Gastroesophageal sphincter (tissue), 4 donors: ENCODE measurements at regions not wholly inside any gene's neighbourhood (a gene's known extent, or its start where the extent isn't known, plus 50 kb on each side); places are given as distances from the start of the nearest gene placed in this dataset.

Source experiments
- ATAC-seq: fragments of 150-250 bp; one replicate; pipeline ENCODE4 v1.9.1; 2016; ENCODE audit warnings: mild to moderate bottlenecking, moderate library complexity
- H3K27ac ChIP-seq, 4 donors: fragments of 200-600 bp; sonication (generic) in 3 of 4; 1 replicate in 3 of 4; 2 replicates in 1 of 4; pipeline ENCODE4 v1.5.1; 2016 to 2019
- H3K27me3 ChIP-seq: fragments of 200-600 bp; sonication (generic); one replicate; pipeline ENCODE4 v1.5.1; 2019
- H3K36me3 ChIP-seq, 2 donors: fragments of 200-600 bp; sonication (generic); one replicate each; pipeline ENCODE4 v1.5.1; 2019; ENCODE audit warnings: control low read depth in 1 of 2
- H3K4me1 ChIP-seq, 3 donors: fragments of 200-600 bp; sonication (generic); 1 replicate in 2 of 3; 2 replicates in 1 of 3; pipeline ENCODE4 v1.5.1; 2016 to 2019; ENCODE audit warnings: control low read depth in 2 of 3
- H3K4me3 ChIP-seq, 2 donors: fragments of 200-600 bp; sonication (generic); one replicate each; pipeline ENCODE4 v1.5.1; 2019; ENCODE audit warnings: mild to moderate bottlenecking in 1 of 2, moderate library complexity in 1 of 2
- H3K9me3 ChIP-seq, 3 donors: fragments of 200-600 bp; sonication (generic); one replicate each; pipeline ENCODE4 v1.5.1; 2017 to 2019; ENCODE audit warnings: control low read depth in 2 of 3
- CTCF ChIP-seq, 4 experiments: fragments of 200-600 bp in 2 of 4; fragments of 450-650 bp in 2 of 4; sonication (generic) in 1 of 4; IDR thresholded peaks; one replicate each; pipeline ENCODE4 v1.5.1; 2017 to 2019; ENCODE audit warnings: antibody characterized with exemption in 4 of 4, mild to moderate bottlenecking in 2 of 4, moderate library complexity in 2 of 4
- EP300 ChIP-seq: sonication (generic); formaldehyde crosslinking; IDR thresholded peaks from one replicate; pipeline ENCODE4 v1.6.1; 2017; ENCODE audit warnings: antibody characterized with exemption, mild to moderate bottlenecking
- POLR2A ChIP-seq, 2 donors: fragments of 450-650 bp; IDR thresholded peaks; one replicate each; pipeline ENCODE4 v1.6.1; 2017; ENCODE audit warnings: antibody characterized with exemption in 2 of 2, mild to moderate bottlenecking in 2 of 2, moderate library complexity in 1 of 2
- POLR2AphosphoS5 ChIP-seq: sonication (generic); formaldehyde crosslinking; IDR thresholded peaks from one replicate; pipeline ENCODE4 v1.6.1; 2017; ENCODE audit warnings: antibody characterized with exemption
- WGBS, 2 donors: methylation state at CpG; one replicate each; pipeline ENCODE4 v1.1.5; 2018; ENCODE audit warnings: low coverage in 1 of 2; 5-methylcytosine and 5-hydroxymethylcytosine counted together

GRCh38 chr11:123316003-123316402, 114.1 kb upstream of the GRAMD1B start:
- Histone ChIP-seq H3K4me3 (no peak overlapping the region), H3K9me3 (no peaks in the 10 kb centered on the region), H3K36me3 (no peaks in the 10 kb centered on the region), H3K27ac (no peak overlapping the region), H3K4me1 (no peaks in the 10 kb centered on the region), H3K27me3 (peaks cover 18% of the 10 kb centered on the region)
- no peak for TF ChIP-seq POLR2AphosphoS5
- no peak for TF ChIP-seq POLR2A (IDR thresholded peaks at IDR 0.05)
- no peak for TF ChIP-seq CTCF (IDR thresholded peaks at IDR 0.05)
- no peak for TF ChIP-seq EP300
- WGBS, 2 donors = 55 to 59% methylated on average over 5 to 6 of the region's 6 CpGs
- ATAC-seq = no peak

GRCh38 chr11:123314972-123315371, 115.1 kb upstream of the GRAMD1B start:
- Histone ChIP-seq H3K27me3 (peaks cover 15% of the 10 kb centered on the region), H3K27ac (no peak overlapping the region), H3K36me3 (no peaks in the 10 kb centered on the region), H3K4me3 (no peak overlapping the region), H3K9me3 (no peaks in the 10 kb centered on the region), H3K4me1 (no peaks in the 10 kb centered on the region)
- no peak for ATAC-seq
- no peak for TF ChIP-seq POLR2AphosphoS5
- no peak for TF ChIP-seq CTCF (IDR thresholded peaks at IDR 0.05)
- no peak for TF ChIP-seq EP300
- TF ChIP-seq POLR2A (IDR thresholded peaks at IDR 0.05) = no peak
- WGBS, 2 donors = 74 to 75% methylated on average over 9 to 11 of the region's 11 CpGs

- Histone ChIP-seq H3K27me3 (peaks cover 15% of the 10 kb centered on the region), H3K4me3 (no peak overlapping the region), H3K36me3 (no peaks in the 10 kb centered on the region), H3K27ac (no peak overlapping the region), H3K9me3 (no peaks in the 10 kb centered on the region), H3K4me1 (peaks cover 0 to 3% (median 0%) of the 10 kb centered on the region in 3 donors)
- no peak for TF ChIP-seq EP300
- TF ChIP-seq POLR2A (IDR thresholded peaks at IDR 0.05) = no peak
- no peak for TF ChIP-seq POLR2AphosphoS5
- ATAC-seq = no peak
- WGBS, 2 donors = 75 to 90% methylated on average over 2 to 5 of the region's 5 CpGs
Measured at GRCh38 chr11:123313262-123313661, 116.8 kb upstream of the GRAMD1B start.

- WGBS, 2 donors = 55 to 68% methylated on average over 3 to 7 of the region's 7 CpGs
- no peak for ATAC-seq
- H3K4me1 ChIP-seq = peaks cover 0 to 12% (median 0%) of the 10 kb centered on the region in 3 donors
- no peak overlapping the region for H3K4me3 ChIP-seq
- no peak for TF ChIP-seq CTCF (IDR thresholded peaks at IDR 0.05)
- TF ChIP-seq POLR2AphosphoS5 = no peak
- TF ChIP-seq POLR2A (IDR thresholded peaks at IDR 0.05) = no peak
- no peak for TF ChIP-seq EP300
- H3K36me3 ChIP-seq = no peaks in the 10 kb centered on the region
- no peaks in the 10 kb centered on the region for H3K27me3 ChIP-seq
- no peaks in the 10 kb centered on the region for H3K9me3 ChIP-seq
- H3K27ac ChIP-seq = no peak overlapping the region
Measured at GRCh38 chr11:123308077-123308476, 113.0 kb upstream of the CLMP start.

GRCh38 chr11:123307276-123307675, 112.2 kb upstream of the CLMP start:
- WGBS, 2 donors = 64% methylated on average over 3 of the region's 4 CpGs; no CpG with 5 or more reads in 1 of the 2 donors
- no peak for ATAC-seq
- Histone ChIP-seq H3K9me3 (no peaks in the 10 kb centered on the region), H3K36me3 (no peaks in the 10 kb centered on the region), H3K27ac (no peak overlapping the region), H3K27me3 (no peaks in the 10 kb centered on the region), H3K4me3 (no peak overlapping the region), H3K4me1 (peaks cover 0 to 14% (median 0%) of the 10 kb centered on the region in 3 donors)
- TF ChIP-seq CTCF (IDR thresholded peaks at IDR 0.05) = no peak
- no peak for TF ChIP-seq EP300
